Head of caudate nucleus (tissue), 42 donors: ENCODE measurements at regions not wholly inside any gene's neighbourhood (a gene's known extent, or its start where the extent isn't known, plus 50 kb on each side); places are given as distances from the start of the nearest gene placed in this dataset.
"Not testable (repeated sequence)": the region's sequence is repeated elsewhere in the genome, so short reads cannot be mapped to it uniquely, and the experiment has no call there.

Experiments
- DNase-seq, 42 donors: peaks; one replicate each; pipeline versions ENCODE4 v3.0.0 to v3.0.0-alpha.2; 2020 to 2021; ENCODE audit warnings: mixed read lengths in 7 of 42
- intact Hi-C: fragments of 100-400 bp; cut with DNase I; formaldehyde crosslinking; loops from one replicate; pipeline ENCODE4 v1.15.0; 2022

DNA sequence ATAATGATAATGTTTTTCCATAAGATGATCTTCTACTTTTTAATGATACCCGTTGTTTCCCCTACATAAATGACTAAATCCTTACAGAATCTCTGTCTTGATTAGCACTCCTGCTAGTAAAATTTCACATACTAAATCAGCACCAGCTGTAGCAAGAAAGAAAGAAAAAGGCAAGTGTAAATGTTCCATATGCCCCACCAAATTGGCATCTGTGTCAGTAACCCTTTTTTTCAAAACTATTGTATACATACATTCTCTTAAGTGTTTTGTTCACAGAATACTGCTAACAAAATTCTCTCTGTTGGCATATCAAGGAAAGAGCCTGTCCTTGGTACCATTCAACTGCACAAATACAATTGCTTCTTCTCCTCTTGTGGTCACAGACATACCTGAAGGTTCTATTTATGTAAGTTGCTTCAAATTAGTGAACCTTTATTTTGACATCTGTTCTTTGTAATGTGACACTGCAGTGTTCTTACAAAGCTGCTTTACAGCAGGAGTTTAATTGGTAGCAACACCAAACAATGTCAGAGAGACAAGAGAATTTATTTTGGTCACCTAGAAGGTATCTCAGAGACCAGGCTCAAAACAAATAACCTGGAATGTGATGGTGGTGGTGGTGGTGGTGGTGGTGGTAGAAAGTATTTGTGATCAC is 641.9 kb downstream of the ZEB2 start:
- intact Hi-C loops: no loop called here
- no peak for DNase-seq

DNA sequence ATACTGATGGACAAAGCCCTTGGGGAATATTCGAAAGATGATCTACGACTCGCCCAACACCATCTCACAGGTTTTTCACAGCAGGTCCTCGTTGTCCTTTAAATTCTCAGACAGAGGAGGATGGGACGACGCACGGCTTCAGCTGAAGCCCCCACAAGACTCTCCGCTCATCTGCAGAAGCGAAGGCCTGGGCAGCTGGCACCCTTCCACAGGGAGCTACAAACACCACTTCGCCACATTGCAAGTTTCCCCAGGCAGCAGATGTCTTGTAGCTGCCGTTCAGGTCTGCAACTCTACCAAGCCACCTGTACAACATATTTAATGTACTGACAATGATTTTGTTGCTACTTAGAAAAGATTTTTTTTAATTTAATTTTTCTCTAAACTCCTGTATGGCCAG is 642.9 kb downstream of the ZEB2 start:
- no peak for DNase-seq
- intact Hi-C loops: no loop called here

- DNase-seq: no peak
- intact Hi-C loops: no loop called here
Measured at GRCh38 chr2:143875295-143876233, 644.4 kb downstream of the ZEB2 start.

- no peak for DNase-seq
- intact Hi-C loops: no loop called here
Measured at GRCh38 chr2:143873886-143874285, 646.0 kb downstream of the ZEB2 start.

DNA sequence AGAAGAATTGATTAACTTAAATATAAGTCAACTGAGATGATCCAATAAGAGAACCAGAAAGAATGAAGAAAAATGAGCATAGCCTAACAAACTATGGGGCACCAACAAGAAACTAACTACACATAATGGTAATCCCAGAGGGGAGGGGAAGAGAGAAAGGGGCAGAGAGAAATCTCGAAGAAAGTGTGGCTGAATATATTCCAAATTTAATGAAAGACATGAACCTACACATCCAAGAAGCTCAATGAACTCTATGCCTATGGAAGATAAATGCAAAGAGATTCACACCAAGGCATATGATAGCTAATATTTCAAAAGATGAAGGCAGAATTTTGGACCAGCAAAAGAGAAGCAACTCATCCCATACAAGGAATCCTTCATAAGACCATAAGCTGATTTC is 649.2 kb downstream of the ZEB2 start:
- no peak for DNase-seq
- intact Hi-C loops: no loop called here

GRCh38 chr2:143856978-143857377 is 662.9 kb downstream of the ZEB2 start:
- intact Hi-C loops: no loop called here
- no peak for DNase-seq

DNA sequence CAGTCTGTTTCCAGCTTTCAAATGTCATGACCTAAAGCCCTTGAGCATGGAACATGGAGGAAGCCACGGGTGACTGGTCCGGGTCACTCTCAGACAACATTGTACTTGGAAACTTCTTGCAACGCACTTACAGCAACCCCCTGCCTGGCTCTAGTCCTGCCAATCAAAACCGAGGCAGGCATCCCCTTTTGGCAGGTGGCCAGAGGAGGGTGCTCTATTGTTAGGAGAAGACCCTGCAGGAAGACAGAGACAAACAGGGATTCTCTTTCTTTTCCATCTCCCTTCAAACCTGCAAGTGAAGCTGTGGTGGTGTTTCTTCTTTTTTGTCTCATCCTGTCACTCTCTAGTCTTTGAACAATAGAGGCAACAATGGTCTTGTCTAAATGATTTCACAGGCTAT is 667.2 kb downstream of the ZEB2 start:
- intact Hi-C loops: no loop called here

GRCh38 chr2:143850084-143850483 is 669.8 kb downstream of the ZEB2 start:
- intact Hi-C loops: no loop called here
- DNase-seq: no peak

More for the DNA sequence above, 667.2 kb downstream of the ZEB2 start:
- no peak for DNase-seq

DNA sequence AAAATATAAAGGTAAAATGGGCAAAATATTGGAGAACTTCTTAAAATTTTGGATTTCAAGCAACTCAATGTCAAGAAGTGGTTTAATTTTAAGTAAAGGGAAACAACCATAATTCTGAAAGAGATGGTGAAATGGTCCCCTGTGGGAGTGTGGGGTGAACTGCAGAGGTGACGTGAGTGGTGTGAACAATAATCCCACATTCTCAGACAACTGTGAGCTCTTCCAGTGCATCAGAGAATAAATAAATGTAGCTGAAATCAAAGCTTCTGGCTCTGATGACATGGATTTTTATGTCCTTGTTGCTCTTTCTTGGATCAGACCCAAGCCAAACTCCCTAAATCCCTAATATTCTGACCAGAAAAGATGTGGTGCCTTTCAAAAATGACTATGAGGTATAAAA is 672.7 kb downstream of the ZEB2 start:
- no peak for DNase-seq
- intact Hi-C loops: no loop called here

DNA sequence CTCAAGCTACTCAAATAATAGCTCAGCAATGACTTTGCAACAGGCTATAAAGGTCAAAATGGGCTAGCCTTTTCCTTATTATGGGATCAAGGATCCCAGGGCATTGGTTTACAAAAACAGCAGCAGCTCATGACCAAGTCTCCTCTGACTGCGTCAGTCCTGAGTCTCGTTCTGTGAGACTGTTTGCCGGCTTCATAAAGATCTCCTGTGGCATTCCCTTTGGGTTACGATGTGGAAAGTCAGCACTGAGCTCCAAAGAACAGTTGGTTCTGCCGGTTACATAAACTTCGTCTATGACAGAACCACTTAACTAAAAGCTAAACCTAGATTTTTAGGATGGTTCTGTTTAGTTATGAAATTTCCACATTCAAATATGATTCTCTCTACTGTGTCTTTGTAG is 674.9 kb downstream of the ZEB2 start:
- no peak for DNase-seq
- intact Hi-C loops: no loop called here

DNA sequence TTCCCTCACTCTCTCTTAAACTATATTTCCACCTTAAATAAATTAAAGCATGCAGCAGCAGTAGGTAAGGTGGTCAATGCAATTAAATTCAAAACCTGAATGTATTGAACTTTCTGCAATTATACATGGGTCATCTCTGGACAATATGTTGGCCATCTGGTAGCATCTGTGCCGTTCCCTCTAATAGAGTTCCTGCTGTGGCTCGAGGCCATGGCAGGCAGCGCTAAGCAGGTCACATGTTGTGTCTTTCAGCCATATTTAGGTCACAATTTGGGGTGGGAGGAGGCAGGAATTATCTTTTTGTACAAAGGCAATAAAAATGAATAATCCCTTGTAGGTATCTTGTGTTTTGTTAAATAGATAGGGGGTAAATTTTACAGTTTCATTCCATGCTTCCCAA is 676.2 kb downstream of the ZEB2 start:
- intact Hi-C loops: no loop called here
- DNase-seq: no peak

- no peak for DNase-seq
- intact Hi-C loops: no loop called here
Measured at GRCh38 chr2:143842836-143843235, 677.1 kb downstream of the ZEB2 start.

DNA sequence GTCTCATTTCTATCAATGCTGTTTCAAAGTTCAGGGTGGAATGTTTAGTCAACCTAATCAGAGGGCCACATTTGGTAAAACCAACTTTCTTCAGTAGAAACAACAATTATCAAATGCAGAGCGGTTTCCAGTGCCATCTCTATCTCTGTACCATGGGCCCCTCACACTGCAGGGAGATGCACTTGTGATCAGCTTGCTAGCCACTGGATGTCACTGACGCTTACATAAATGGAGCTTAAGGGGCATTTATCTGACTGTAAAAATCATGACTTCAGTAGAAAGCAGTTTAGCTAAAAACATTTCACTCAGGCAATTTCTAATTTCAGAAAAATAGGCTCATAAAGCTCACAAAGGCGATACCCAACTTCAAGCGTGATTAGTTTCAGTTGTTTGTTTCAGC is 678.0 kb downstream of the ZEB2 start:
- no peak for DNase-seq
- intact Hi-C loops: no loop called here

- intact Hi-C loops: no loop called here
- no peak for DNase-seq
Measured at GRCh38 chr2:143840601-143841000, 679.3 kb downstream of the ZEB2 start.

- intact Hi-C loops: no loop called here
- no peak for DNase-seq
Measured at GRCh38 chr2:143840194-143840593, 679.7 kb downstream of the ZEB2 start.

GRCh38 chr2:143839456-143839855 is 680.5 kb downstream of the ZEB2 start:
- no peak for DNase-seq
- intact Hi-C loops: no loop called here

- not testable (repeated sequence) for DNase-seq
Measured at GRCh38 chr2:143837055-143837454, 682.9 kb downstream of the ZEB2 start.

DNA sequence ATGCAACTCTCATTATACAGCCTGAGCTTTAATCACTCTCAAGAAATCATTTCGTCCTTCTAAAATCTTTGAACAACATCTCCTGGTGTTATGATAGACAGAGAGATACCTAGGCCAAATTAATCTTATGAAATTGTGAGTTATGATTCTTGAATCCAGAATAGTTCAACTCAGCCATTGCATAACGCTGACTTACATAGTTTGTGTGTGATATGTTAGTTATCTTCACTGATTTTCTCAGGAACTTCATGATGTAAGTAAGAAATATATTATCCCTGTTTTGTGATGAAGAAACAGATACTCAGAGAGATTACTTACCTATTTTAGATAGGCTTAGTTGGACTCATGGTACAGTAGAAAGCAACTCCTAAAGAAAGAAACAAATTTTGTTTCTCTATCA is 684.4 kb downstream of the ZEB2 start:
- DNase-seq: no peak
- intact Hi-C loops: no loop called here

More at GRCh38 chr2:143837055-143837454, 682.9 kb downstream of the ZEB2 start:
- intact Hi-C loops: not testable (repeated sequence)

GRCh38 chr2:143833015-143833660 is 686.8 kb downstream of the ZEB2 start:
- intact Hi-C loops: no loop called here
- no peak for DNase-seq

- DNase-seq: no peak
- intact Hi-C loops: no loop called here
Measured at GRCh38 chr2:143830476-143830875, 689.4 kb downstream of the ZEB2 start.
